ENCODE measurements at regions not wholly inside any gene's neighbourhood (a gene's known extent, or its start where the extent isn't known, plus 50 kb on each side); places are given as distances from the start of the nearest gene placed in this dataset.

DNA sequence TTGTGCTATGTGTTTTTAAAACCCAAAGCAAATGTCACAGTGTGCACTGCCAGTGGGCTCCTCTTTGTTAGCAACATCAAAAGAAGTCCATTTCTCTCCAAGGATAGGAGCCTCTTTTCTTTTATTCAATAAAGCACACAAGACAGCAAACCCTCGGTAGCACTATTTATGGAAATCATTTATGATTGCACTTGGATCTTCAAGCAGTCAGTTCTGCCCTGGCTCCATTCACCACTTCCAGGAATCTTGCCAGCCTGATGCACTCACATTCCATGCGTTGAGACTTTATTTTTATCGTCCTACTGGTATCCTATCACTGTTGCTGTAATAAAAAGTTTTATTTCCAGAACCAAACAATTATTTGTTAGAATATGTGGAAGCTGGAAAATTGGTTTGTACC is 412.1 kb downstream of the TBL1XR1 start:
- TF ChIP-seq, protein P1, sequence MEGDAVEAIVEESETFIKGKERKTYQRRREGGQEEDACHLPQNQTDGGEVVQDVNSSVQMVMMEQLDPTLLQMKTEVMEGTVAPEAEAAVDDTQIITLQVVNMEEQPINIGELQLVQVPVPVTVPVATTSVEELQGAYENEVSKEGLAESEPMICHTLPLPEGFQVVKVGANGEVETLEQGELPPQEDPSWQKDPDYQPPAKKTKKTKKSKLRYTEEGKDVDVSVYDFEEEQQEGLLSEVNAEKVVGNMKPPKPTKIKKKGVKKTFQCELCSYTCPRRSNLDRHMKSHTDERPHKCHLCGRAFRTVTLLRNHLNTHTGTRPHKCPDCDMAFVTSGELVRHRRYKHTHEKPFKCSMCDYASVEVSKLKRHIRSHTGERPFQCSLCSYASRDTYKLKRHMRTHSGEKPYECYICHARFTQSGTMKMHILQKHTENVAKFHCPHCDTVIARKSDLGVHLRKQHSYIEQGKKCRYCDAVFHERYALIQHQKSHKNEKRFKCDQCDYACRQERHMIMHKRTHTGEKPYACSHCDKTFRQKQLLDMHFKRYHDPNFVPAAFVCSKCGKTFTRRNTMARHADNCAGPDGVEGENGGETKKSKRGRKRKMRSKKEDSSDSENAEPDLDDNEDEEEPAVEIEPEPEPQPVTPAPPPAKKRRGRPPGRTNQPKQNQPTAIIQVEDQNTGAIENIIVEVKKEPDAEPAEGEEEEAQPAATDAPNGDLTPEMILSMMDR (IDR thresholded peaks at IDR 0.05; ENCODE audit: control extremely low read depth, extremely low read depth) = no peak
- H3K36me3 ChIP-seq (ENCODE audit: control insufficient read depth in 4 of 4, insufficient read depth in 4 of 4, low read length in 4 of 4) = no peaks in the 10 kb centered on the region
- H3K27me3 ChIP-seq (ENCODE audit: control insufficient read depth in 3 of 3, insufficient read depth in 3 of 3, low read length in 2 of 3) = no peaks in the 10 kb centered on the region
- WGBS, 2 donors = 57 to 79% methylated on average over 3 of the region's 3 CpGs
- no peaks in the 10 kb centered on the region for H3K9me3 ChIP-seq (ENCODE audit: control insufficient read depth in 4 of 4, insufficient read depth in 3 of 4, low read length in 3 of 4)
- ATAC-seq (ENCODE audit: insufficient read depth, low FRiP score) = no peak
- H3K4me3 ChIP-seq = no peak overlapping the region
- H3K4me1 ChIP-seq (ENCODE audit: control insufficient read depth in 5 of 5, insufficient read depth in 5 of 5, low read length in 5 of 5) = peaks cover 0 to 5% (median 0%) of the 10 kb centered on the region in 5 donors
- no peak overlapping the region for H3K27ac ChIP-seq (ENCODE audit: low read depth in 1 of 2, low read length in 1 of 2)
- no peak overlapping the region for H3K9ac ChIP-seq (ENCODE audit: insufficient read depth in 1 of 2, low read length in 2 of 2)
- peak in 2 of 3 donors; percentile 21 to 29 for DNase-seq

DNA sequence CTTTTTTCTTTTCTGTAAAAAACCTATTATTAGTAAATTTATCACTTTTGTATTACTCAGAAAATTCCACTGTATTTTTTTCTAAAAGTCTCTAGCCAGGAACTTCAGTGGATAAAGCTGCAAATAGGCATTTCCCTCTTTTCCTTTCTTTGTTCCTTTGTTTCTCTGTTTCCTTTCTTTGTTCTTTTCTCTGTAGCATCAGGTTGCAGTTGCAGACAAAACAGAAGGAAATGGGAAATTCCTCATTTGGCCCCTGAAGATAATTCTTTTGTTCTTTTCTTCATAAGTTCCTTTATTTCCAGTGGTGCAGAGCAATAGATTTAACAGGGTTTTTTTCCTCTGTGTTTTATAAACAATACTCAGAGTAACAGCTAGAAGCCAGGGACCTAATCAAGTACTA is 416.5 kb downstream of the TBL1XR1 start:
- Histone ChIP-seq H3K9ac (ENCODE audit: insufficient read depth in 1 of 2, low read length in 2 of 2) (no peak overlapping the region), H3K27ac (ENCODE audit: low read depth in 1 of 2, low read length in 1 of 2) (no peak overlapping the region), H3K9me3 (ENCODE audit: control insufficient read depth in 4 of 4, insufficient read depth in 3 of 4, low read length in 3 of 4) (no peaks in the 10 kb centered on the region), H3K4me3 (no peak overlapping the region), H3K36me3 (ENCODE audit: control insufficient read depth in 4 of 4, insufficient read depth in 4 of 4, low read length in 4 of 4) (no peaks in the 10 kb centered on the region), H3K4me1 (ENCODE audit: control insufficient read depth in 5 of 5, insufficient read depth in 5 of 5, low read length in 5 of 5) (peaks cover 0 to 5% (median 0%) of the 10 kb centered on the region in 5 donors), H3K27me3 (ENCODE audit: control insufficient read depth in 3 of 3, insufficient read depth in 3 of 3, low read length in 2 of 3) (no peaks in the 10 kb centered on the region)
- no peak for DNase-seq
- TF ChIP-seq, protein P1 (IDR thresholded peaks at IDR 0.05; ENCODE audit: control extremely low read depth, extremely low read depth) = no peak
- ATAC-seq (ENCODE audit: insufficient read depth, low FRiP score) = no peak

DNA sequence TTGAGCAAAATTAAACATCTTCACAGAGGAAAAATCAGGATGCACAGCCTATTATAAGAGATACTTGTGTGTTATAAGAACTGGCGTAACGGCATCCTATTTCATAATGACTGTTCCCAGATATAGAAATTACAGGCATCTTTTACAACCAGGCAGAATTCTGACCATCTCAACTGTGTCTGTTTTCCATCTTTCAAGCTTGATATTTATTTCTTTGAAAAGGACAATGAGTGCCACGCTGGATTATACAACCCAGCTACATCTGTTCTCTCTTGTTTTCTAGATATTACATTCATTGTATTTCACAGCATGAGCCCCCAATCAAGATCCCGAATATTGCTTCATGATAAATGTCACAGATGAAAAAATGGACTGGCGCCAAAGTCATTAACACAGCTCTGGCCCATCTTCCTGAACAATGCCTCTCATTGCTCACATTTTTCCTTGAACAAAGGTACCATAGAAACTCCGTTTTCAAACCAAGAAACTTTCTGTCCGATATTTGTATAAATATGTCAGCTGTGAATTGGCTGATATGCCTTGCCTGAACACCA is 420.6 kb downstream of the TBL1XR1 start:
- 73 to 78% methylated on average over 7 of the region's 7 CpGs for WGBS, 2 donors
- Histone ChIP-seq H3K9me3 (ENCODE audit: control insufficient read depth in 4 of 4, insufficient read depth in 3 of 4, low read length in 3 of 4) (peaks cover 0 to 3% (median 0%) of the 10 kb centered on the region in 4 donors), H3K27me3 (ENCODE audit: control insufficient read depth in 3 of 3, insufficient read depth in 3 of 3, low read length in 2 of 3) (no peaks in the 10 kb centered on the region), H3K27ac (ENCODE audit: low read depth in 1 of 2, low read length in 1 of 2) (no peak overlapping the region), H3K36me3 (ENCODE audit: control insufficient read depth in 4 of 4, insufficient read depth in 4 of 4, low read length in 4 of 4) (no peaks in the 10 kb centered on the region), H3K9ac (ENCODE audit: insufficient read depth in 1 of 2, low read length in 2 of 2) (no peak overlapping the region), H3K4me1 (ENCODE audit: control insufficient read depth in 5 of 5, insufficient read depth in 5 of 5, low read length in 5 of 5) (no peaks in the 10 kb centered on the region), H3K4me3 (no peak overlapping the region)
- no peak for ATAC-seq (ENCODE audit: insufficient read depth, low FRiP score)
- no peak for DNase-seq
- TF ChIP-seq, protein P1 (IDR thresholded peaks at IDR 0.05; ENCODE audit: control extremely low read depth, extremely low read depth) = no peak
